ENCODE measurements at regions not wholly inside any gene's neighbourhood (a gene's known extent, or its start where the extent isn't known, plus 50 kb on each side); places are given as distances from the start of the nearest gene placed in this dataset.

- TF ChIP-seq TAF1 (IDR thresholded peaks at IDR 0.05; ENCODE audit: borderline replicate concordance, insufficient read depth, low read length): no peak
- TF ChIP-seq POLR2AphosphoS5 (IDR thresholded peaks at IDR 0.05; ENCODE audit: low read depth, low read length): no peak
These were observed 633.4 kb upstream of the MGMT start for GRCh38 chr10:128833671-128834070.

Data from PFSK-1 (cell line).